ENCODE measurements at regions not wholly inside any gene's neighbourhood (a gene's known extent, or its start where the extent isn't known, plus 50 kb on each side); places are given as distances from the start of the nearest gene placed in this dataset.
"Not testable (repeated sequence)": the region's sequence is repeated elsewhere in the genome, so short reads cannot be mapped to it uniquely, and the experiment has no call there.

DNA sequence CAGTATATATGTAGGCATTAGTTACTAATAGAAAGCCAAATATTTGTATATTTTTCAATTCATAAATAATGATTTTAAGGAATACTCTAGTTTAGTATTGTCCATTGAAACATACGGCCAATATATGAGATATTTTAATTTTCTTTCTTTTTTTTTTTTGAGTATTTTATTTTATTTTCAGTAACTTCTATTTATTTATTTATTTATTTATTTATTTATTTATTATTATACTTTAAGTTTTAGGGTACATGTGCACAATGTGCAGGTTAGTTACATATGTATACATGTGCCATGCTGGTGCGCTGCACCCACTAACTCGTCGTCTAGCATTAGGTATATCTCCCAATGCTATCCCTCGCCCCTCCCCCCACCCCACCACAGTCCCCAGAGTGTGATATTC lies 2007.1 kb upstream of the CDH6 start:
- TF ChIP-seq, protein P1, sequence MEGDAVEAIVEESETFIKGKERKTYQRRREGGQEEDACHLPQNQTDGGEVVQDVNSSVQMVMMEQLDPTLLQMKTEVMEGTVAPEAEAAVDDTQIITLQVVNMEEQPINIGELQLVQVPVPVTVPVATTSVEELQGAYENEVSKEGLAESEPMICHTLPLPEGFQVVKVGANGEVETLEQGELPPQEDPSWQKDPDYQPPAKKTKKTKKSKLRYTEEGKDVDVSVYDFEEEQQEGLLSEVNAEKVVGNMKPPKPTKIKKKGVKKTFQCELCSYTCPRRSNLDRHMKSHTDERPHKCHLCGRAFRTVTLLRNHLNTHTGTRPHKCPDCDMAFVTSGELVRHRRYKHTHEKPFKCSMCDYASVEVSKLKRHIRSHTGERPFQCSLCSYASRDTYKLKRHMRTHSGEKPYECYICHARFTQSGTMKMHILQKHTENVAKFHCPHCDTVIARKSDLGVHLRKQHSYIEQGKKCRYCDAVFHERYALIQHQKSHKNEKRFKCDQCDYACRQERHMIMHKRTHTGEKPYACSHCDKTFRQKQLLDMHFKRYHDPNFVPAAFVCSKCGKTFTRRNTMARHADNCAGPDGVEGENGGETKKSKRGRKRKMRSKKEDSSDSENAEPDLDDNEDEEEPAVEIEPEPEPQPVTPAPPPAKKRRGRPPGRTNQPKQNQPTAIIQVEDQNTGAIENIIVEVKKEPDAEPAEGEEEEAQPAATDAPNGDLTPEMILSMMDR (IDR thresholded peaks at IDR 0.05), result not testable (repeated sequence)
- not testable (repeated sequence) for TF ChIP-seq POLR2A (IDR thresholded peaks at IDR 0.05)

Measured in body of pancreas (tissue), 4 donors.